H1 (cell line): ENCODE measurements at regions not wholly inside any gene's neighbourhood (a gene's known extent, or its start where the extent isn't known, plus 50 kb on each side); places are given as distances from the start of the nearest gene placed in this dataset.
A peak's percentile ranks its signal among the peaks of the same experiment; 100 is the strongest.

Source experiments
- CTCF ChIA-PET: fragments of 300-600 bp; sonication (Branson Sonifier 250); formaldehyde crosslinking; loops from one replicate; lab custom pipeline; 2021; ENCODE audit not compliant: partially characterized antibody; lab: Charles Lee
- POLR2A ChIA-PET: fragments of 300-600 bp; sonication (Branson Sonifier 250); formaldehyde crosslinking; loops from one replicate; lab custom pipeline; 2021; ENCODE audit warnings: inconsistent platforms; ENCODE audit not compliant: partially characterized antibody; lab: Charles Lee
- DNase-seq, 2 experiments: peaks; one replicate each; pipeline versions ENCODE4 v3.0.0 to v3.0.0-alpha.2; 2010 to 2022; ENCODE audit warnings: low spot score in 2 of 2, low read depth in 1 of 2, mixed read lengths in 1 of 2
- FAIRE-seq: peaks from 2 replicates; lab custom pipeline; 2011; peaks lifted over from hg19 to GRCh38; lab: Jason Lieb, UNC
- H2AFZ ChIP-seq: 2 replicates; pipeline ENCODE4 v1.8.1; 2012; ENCODE audit warnings: low read length, inconsistent platforms
- H2AK5ac ChIP-seq: 2 replicates; pipeline ENCODE4 v1.6.1; 2013; ENCODE audit warnings: low read depth, low read length
- H2BK120ac ChIP-seq: replicated peaks from 2 replicates; pipeline ENCODE3; 2013; ENCODE audit warnings: low read depth, low read length, inconsistent platforms
- H2BK12ac ChIP-seq: 2 replicates; pipeline ENCODE4 v1.6.1; 2013; ENCODE audit warnings: low read depth, low read length
- H2BK15ac ChIP-seq: 2 replicates; pipeline ENCODE4 v1.6.1; 2013; ENCODE audit warnings: low read length
- H2BK20ac ChIP-seq: 2 replicates; pipeline ENCODE4 v1.6.1; 2013; ENCODE audit warnings: low read length
- H2BK5ac ChIP-seq: 2 replicates; pipeline ENCODE4 v1.6.1; 2013; ENCODE audit warnings: low read depth, low read length
- H3K14ac ChIP-seq: 2 replicates; pipeline ENCODE4 v1.6.1; 2013; ENCODE audit warnings: inconsistent platforms; ENCODE audit not compliant: insufficient read length
- H3K18ac ChIP-seq: 2 replicates; pipeline ENCODE4 v1.6.1; 2013; ENCODE audit warnings: low read length; ENCODE audit errors: extremely low read depth
- H3K23ac ChIP-seq: 2 replicates; pipeline ENCODE4 v1.6.1; 2013; ENCODE audit warnings: inconsistent platforms; ENCODE audit not compliant: insufficient read length
- H3K23me2 ChIP-seq: 2 replicates; pipeline ENCODE4 v1.6.1; 2013; ENCODE audit warnings: low read depth, low read length
- H3K27ac ChIP-seq: 2 replicates; pipeline ENCODE4 v1.6.1; 2011; ENCODE audit warnings: low read depth, low read length, inconsistent platforms
- H3K27me3 ChIP-seq, 4 experiments: replicated peaks in 1 of 4; 1 replicate in 1 of 4; 2 replicates in 3 of 4; pipeline versions ENCODE4 v1.6.1 to v1.8.1; 2011 to 2013; ENCODE audit warnings: low read length in 3 of 4, mild to moderate bottlenecking in 3 of 4, inconsistent platforms in 2 of 4, mixed read lengths in 2 of 4, moderate library complexity in 1 of 4; ENCODE audit not compliant: control insufficient read depth in 3 of 4, insufficient read depth in 3 of 4; ENCODE audit errors: extremely low read depth in 1 of 4
- H3K36me3 ChIP-seq, 4 experiments: 2 replicates each; pipeline versions ENCODE4 v1.6.1 to v1.8.1; 2011 to 2013; ENCODE audit warnings: mild to moderate bottlenecking in 4 of 4, low read length in 3 of 4, moderate library complexity in 2 of 4, control low read depth in 1 of 4, inconsistent platforms in 1 of 4; ENCODE audit not compliant: insufficient read depth in 4 of 4, control insufficient read depth in 2 of 4
- H3K4ac ChIP-seq: replicated peaks from 2 replicates; pipeline ENCODE3; 2013; ENCODE audit warnings: low read length, low read depth, mixed read lengths, inconsistent platforms; ENCODE audit not compliant: insufficient read length
- H3K4me1 ChIP-seq, 4 experiments: replicated peaks in 1 of 4; 1 replicate in 1 of 4; 2 replicates in 3 of 4; pipeline versions ENCODE4 v1.6.1 to v1.8.1; 2011 to 2013; ENCODE audit warnings: low read length in 3 of 4, inconsistent platforms in 2 of 4, mixed read lengths in 1 of 4; ENCODE audit not compliant: insufficient read depth in 4 of 4, control insufficient read depth in 3 of 4
- H3K4me2 ChIP-seq, 2 experiments: 2 replicates each; pipeline versions ENCODE4 v1.6.1 to v1.8.1; 2011 to 2013; ENCODE audit warnings: low read depth in 2 of 2, low read length in 2 of 2, control low read depth in 1 of 2, inconsistent platforms in 1 of 2, mild to moderate bottlenecking in 1 of 2; ENCODE audit not compliant: insufficient read depth in 1 of 2
- H3K4me3 ChIP-seq, 4 experiments: fragments of 200-600, 300-600 bp in 1 of 4; sonication (generic), shearing (Covaris generic), sonication (Bioruptor Twin) in 1 of 4; 2 replicates each; pipeline versions ENCODE4 v1.5.1 to v1.8.1; 2011 to 2016; ENCODE audit warnings: low read length in 4 of 4, low read depth in 3 of 4, control low read depth in 2 of 4, inconsistent platforms in 2 of 4, mild to moderate bottlenecking in 2 of 4, mixed read lengths in 1 of 4, moderate library complexity in 1 of 4; ENCODE audit not compliant: insufficient read depth in 2 of 4; ENCODE audit errors: extremely low read depth in 1 of 4
- H3K56ac ChIP-seq: replicated peaks from 2 replicates; pipeline ENCODE3; 2013; ENCODE audit warnings: low read depth, mild to moderate bottlenecking, mixed read lengths, low read length, inconsistent platforms; ENCODE audit not compliant: insufficient read length
- H3K79me1 ChIP-seq: 2 replicates; pipeline ENCODE4 v1.6.1; 2013; ENCODE audit warnings: low read depth, low read length, control low read depth
- H3K79me2 ChIP-seq, 2 experiments: 2 replicates each; pipeline versions ENCODE4 v1.6.1 to v1.8.1; 2012 to 2013; ENCODE audit warnings: low read length in 2 of 2, mild to moderate bottlenecking in 2 of 2, inconsistent platforms in 1 of 2; ENCODE audit not compliant: insufficient read depth in 2 of 2, control insufficient read depth in 1 of 2
- H3K9ac ChIP-seq, 4 experiments: replicated peaks in 1 of 4; 1 replicate in 1 of 4; 2 replicates in 3 of 4; pipeline versions ENCODE4 v1.6.1 to v1.8.1; 2011 to 2013; ENCODE audit warnings: low read depth in 3 of 4, low read length in 3 of 4, control low read depth in 2 of 4, mild to moderate bottlenecking in 2 of 4, moderate library complexity in 2 of 4, inconsistent platforms in 1 of 4; ENCODE audit errors: extremely low read depth in 1 of 4
- H3K9me3 ChIP-seq, 2 experiments: 2 replicates each; pipeline versions ENCODE4 v1.6.1 to v1.8.1; 2012 to 2013; ENCODE audit warnings: mild to moderate bottlenecking in 2 of 2, moderate library complexity in 2 of 2, control low read depth in 1 of 2, inconsistent platforms in 1 of 2, low read depth in 1 of 2, low read length in 1 of 2, mixed read lengths in 1 of 2; ENCODE audit not compliant: insufficient read depth in 2 of 2
- H4K20me1 ChIP-seq, 2 experiments: replicated peaks in 1 of 2; 2 replicates each; pipeline versions ENCODE3 to v1.8.1; 2011 to 2013; ENCODE audit warnings: inconsistent platforms in 2 of 2, low read length in 2 of 2, mild to moderate bottlenecking in 1 of 2; ENCODE audit not compliant: insufficient read depth in 2 of 2, control insufficient read depth in 1 of 2
- H4K5ac ChIP-seq: 2 replicates; pipeline ENCODE4 v1.6.1; 2013; ENCODE audit warnings: low read length, low read depth, mixed read lengths, inconsistent platforms; ENCODE audit not compliant: insufficient read length
- H4K8ac ChIP-seq: 2 replicates; pipeline ENCODE4 v1.8.0; 2013; ENCODE audit warnings: mild to moderate bottlenecking, moderate library complexity, low read length, inconsistent platforms; ENCODE audit not compliant: insufficient read depth; ENCODE audit errors: extremely low read depth
- H4K91ac ChIP-seq: replicated peaks from 2 replicates; pipeline ENCODE3; 2013; ENCODE audit warnings: low read length, mixed read lengths, inconsistent platforms; ENCODE audit not compliant: insufficient read length
- CEBPB ChIP-seq: IDR thresholded peaks from 2 replicates; pipeline ENCODE4 v1.6.1; 2012; ENCODE audit warnings: low read depth, low read length
- NANOG ChIP-seq: IDR thresholded peaks from 2 replicates; pipeline ENCODE4 v1.6.1; 2011; ENCODE audit warnings: low read length, low read depth, mild to moderate bottlenecking, inconsistent platforms; ENCODE audit not compliant: insufficient read depth, poor library complexity, severe bottlenecking
- WGBS, 2 experiments: shearing (Covaris generic) in 1 of 2; methylation state at CpG; one replicate each; pipeline versions ENCODE4 v1.1.6 to v1.1.7; 2013 to 2015; ENCODE audit warnings: low lambda C conversion rate in 2 of 2, mixed read lengths in 2 of 2, inconsistent platforms in 1 of 2, low coverage in 1 of 2, missing lambda C conversion rate in 1 of 2; ENCODE audit not compliant: insufficient replicate concordance in 2 of 2, insufficient coverage in 1 of 2, insufficient read length in 1 of 2; ENCODE audit errors: extremely low coverage in 1 of 2, missing lambda C conversion rate in 1 of 2; 5-methylcytosine and 5-hydroxymethylcytosine counted together

DNA sequence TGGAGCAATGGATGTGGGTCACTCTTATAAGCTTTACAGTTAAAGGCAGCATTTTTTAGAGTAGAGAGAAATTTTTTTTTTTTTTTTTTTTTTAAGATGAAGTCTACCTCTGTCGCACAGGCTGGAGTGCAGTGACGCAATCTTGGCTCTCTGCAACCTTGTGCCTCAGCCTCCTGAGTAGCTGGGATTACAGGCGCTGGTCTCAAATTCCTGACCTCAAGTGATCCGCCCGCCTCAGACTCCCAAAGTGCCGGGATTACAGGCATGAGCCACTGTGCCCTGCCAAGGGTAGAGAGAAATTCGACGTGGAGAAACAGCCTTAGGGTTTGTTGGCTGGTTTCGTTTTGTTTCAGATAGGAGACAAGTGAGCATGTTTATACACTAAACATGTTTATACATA is 594.2 kb upstream of the ADAMTS5 start:
- H2BK120ac ChIP-seq = no peak overlapping the region
- H2BK12ac ChIP-seq = no peak overlapping the region
- no peak overlapping the region for H3K9ac ChIP-seq
- no peak overlapping the region for H3K56ac ChIP-seq
- H3K23me2 ChIP-seq = no peaks in the 10 kb centered on the region; the same call in 1 of the 2 replicates
- no peaks in the 10 kb centered on the region for H3K36me3 ChIP-seq
- WGBS, 2 experiments = 92% methylated on average over 9 of the region's 9 CpGs; no CpG with 5 or more reads in 1 of the 2 experiments
- no peaks in the 10 kb centered on the region for H3K27me3 ChIP-seq
- no peak overlapping the region for H2BK15ac ChIP-seq
- H3K4me2 ChIP-seq = no peak overlapping the region
- no peaks in the 10 kb centered on the region for H3K4me1 ChIP-seq
- no peak overlapping the region for H3K27ac ChIP-seq
- no peaks in the 10 kb centered on the region for H3K9me3 ChIP-seq
- no peak overlapping the region for H4K91ac ChIP-seq
- no peak overlapping the region for H2AK5ac ChIP-seq
- H4K8ac ChIP-seq = no peak overlapping the region
- H2BK5ac ChIP-seq = no peak overlapping the region
- DNase-seq (no peak), FAIRE-seq (no peak)
- no peaks in the 10 kb centered on the region for H4K20me1 ChIP-seq
- ChIA-PET CTCF (no interaction called here), POLR2A (no interaction called here)
- H2BK20ac ChIP-seq = no peak overlapping the region
- H3K23ac ChIP-seq = no peak overlapping the region
- no peak overlapping the region for H4K5ac ChIP-seq
- H3K4me3 ChIP-seq = no peak overlapping the region
- no peaks in the 10 kb centered on the region for H3K79me1 ChIP-seq
- no peak for TF ChIP-seq NANOG
- 0 out of 2 replicates have a peak, but pooled peaks have one; percentile 12 for TF ChIP-seq CEBPB
- H3K4ac ChIP-seq = no peak overlapping the region
- H3K18ac ChIP-seq = no peak overlapping the region
- H3K79me2 ChIP-seq = no peaks in the 10 kb centered on the region
- H3K14ac ChIP-seq = no peak overlapping the region
- H2AFZ ChIP-seq = no peak overlapping the region
